H9 (cell line): ENCODE measurements at regions not wholly inside any gene's neighbourhood (a gene's known extent, or its start where the extent isn't known, plus 50 kb on each side); places are given as distances from the start of the nearest gene placed in this dataset.

ENCODE experiments used
- DNase-seq: peaks from one replicate; pipeline ENCODE4 v3.0.0-alpha.2; 2017
- H2AFZ ChIP-seq: one replicate; pipeline ENCODE4 v1.6.1; 2013; ENCODE audit warnings: mild to moderate bottlenecking, low read length, control low read depth, moderate library complexity
- H2AK5ac ChIP-seq: 2 replicates; pipeline ENCODE4 v1.6.1; 2013; ENCODE audit warnings: low read length, control low read depth, mixed read lengths; ENCODE audit not compliant: insufficient read length
- H2BK120ac ChIP-seq: one replicate; pipeline ENCODE4 v1.6.1; 2013; ENCODE audit warnings: low read depth, mild to moderate bottlenecking, low read length, control low read depth, inconsistent platforms; ENCODE audit not compliant: poor library complexity, severe bottlenecking
- H2BK12ac ChIP-seq: 2 replicates; pipeline ENCODE4 v1.6.1; 2013; ENCODE audit warnings: low read length, control low read depth, mixed read lengths, low read depth; ENCODE audit not compliant: insufficient read length
- H2BK15ac ChIP-seq: 2 replicates; pipeline ENCODE4 v1.6.1; 2013; ENCODE audit warnings: low read depth, low read length, control low read depth
- H2BK20ac ChIP-seq: one replicate; pipeline ENCODE4 v1.6.1; 2013; ENCODE audit warnings: low read depth, mild to moderate bottlenecking, low read length, control low read depth, inconsistent platforms; ENCODE audit not compliant: poor library complexity, severe bottlenecking
- H2BK5ac ChIP-seq: 2 replicates; pipeline ENCODE4 v1.6.1; 2013; ENCODE audit warnings: low read length, control low read depth, mixed read lengths; ENCODE audit not compliant: insufficient read length
- H3K14ac ChIP-seq: 2 replicates; pipeline ENCODE4 v1.6.1; 2013; ENCODE audit warnings: low read length, control low read depth; ENCODE audit not compliant: insufficient read depth
- H3K18ac ChIP-seq: 2 replicates; pipeline ENCODE4 v1.6.1; 2013; ENCODE audit warnings: low read depth, mild to moderate bottlenecking, mixed read lengths, low read length, control low read depth; ENCODE audit not compliant: insufficient read length
- H3K23ac ChIP-seq: 2 replicates; pipeline ENCODE4 v1.6.1; 2013; ENCODE audit warnings: low read length, control low read depth, mixed read lengths, low read depth; ENCODE audit not compliant: insufficient read length
- H3K23me2 ChIP-seq: 2 replicates; pipeline ENCODE4 v1.6.1; 2013; ENCODE audit warnings: low read depth, mild to moderate bottlenecking, mixed read lengths, low read length, control low read depth; ENCODE audit not compliant: insufficient read length, poor library complexity, severe bottlenecking
- H3K27ac ChIP-seq: 2 replicates; pipeline ENCODE4 v1.5.1; 2013; ENCODE audit warnings: low read length, control low read depth, mixed read lengths, low read depth; ENCODE audit not compliant: insufficient read length
- H3K27me3 ChIP-seq: 2 replicates; pipeline ENCODE4 v1.6.1; 2013; ENCODE audit warnings: low read length, control low read depth, inconsistent platforms; ENCODE audit not compliant: insufficient read depth
- H3K4ac ChIP-seq: 2 replicates; pipeline ENCODE4 v1.6.1; 2013; ENCODE audit warnings: low read depth, mild to moderate bottlenecking, control low read depth, inconsistent platforms, low read length, moderate library complexity
- H3K4me1 ChIP-seq: 2 replicates; pipeline ENCODE4 v1.6.1; 2013; ENCODE audit warnings: low read length, control low read depth, inconsistent platforms; ENCODE audit not compliant: insufficient read depth
- H3K4me2 ChIP-seq: 2 replicates; pipeline ENCODE4 v1.6.1; 2013; ENCODE audit warnings: low read length, control low read depth, mixed read lengths; ENCODE audit not compliant: insufficient read length, insufficient read depth
- H3K56ac ChIP-seq: 2 replicates; pipeline ENCODE4 v1.6.1; 2013; ENCODE audit warnings: low read depth, mild to moderate bottlenecking, mixed read lengths, low read length, control low read depth; ENCODE audit not compliant: insufficient read length
- H3K79me1 ChIP-seq: 2 replicates; pipeline ENCODE4 v1.6.1; 2013; ENCODE audit warnings: low read depth, mild to moderate bottlenecking, moderate library complexity, low read length, control low read depth, inconsistent platforms; ENCODE audit not compliant: insufficient read depth, poor library complexity, severe bottlenecking
- H3K79me2 ChIP-seq: 2 replicates; pipeline ENCODE4 v1.6.1; 2013; ENCODE audit warnings: low read length, control low read depth, inconsistent platforms; ENCODE audit not compliant: insufficient read depth
- H3K9ac ChIP-seq: 2 replicates; pipeline ENCODE4 v1.6.1; 2013; ENCODE audit warnings: low read length, control low read depth, mixed read lengths; ENCODE audit not compliant: insufficient read length; ENCODE audit errors: extremely low read depth
- H3K9me3 ChIP-seq: one replicate; pipeline ENCODE4 v1.6.1; 2013; ENCODE audit warnings: low read depth, low read length, inconsistent platforms; ENCODE audit not compliant: control insufficient read depth
- H3T11ph ChIP-seq: one replicate; pipeline ENCODE4 v1.6.1; 2013; ENCODE audit warnings: mild to moderate bottlenecking, low read length, control low read depth, inconsistent platforms
- H4K20me1 ChIP-seq: one replicate; pipeline ENCODE4 v1.6.1; 2013; ENCODE audit not compliant: control insufficient read depth, insufficient read length, insufficient read depth
- H4K5ac ChIP-seq: 2 replicates; pipeline ENCODE4 v1.6.1; 2013; ENCODE audit warnings: low read depth, mild to moderate bottlenecking, mixed read lengths, low read length, control low read depth; ENCODE audit not compliant: insufficient read length
- H4K8ac ChIP-seq: replicated peaks from 2 replicates; pipeline ENCODE4 v1.6.1; 2013; ENCODE audit warnings: low read length, control low read depth, mixed read lengths, low read depth; ENCODE audit not compliant: insufficient read length
- H4K91ac ChIP-seq: 2 replicates; pipeline ENCODE4 v1.6.1; 2013; ENCODE audit warnings: low read depth, mild to moderate bottlenecking, moderate library complexity, mixed read lengths, low read length, control low read depth; ENCODE audit not compliant: insufficient read length
- H3K27ac Mint-ChIP-seq, 3 experiments: 2 replicates in 2 of 3; 3 replicates in 1 of 3; pipeline ENCODE4 v1.8.0; 2020 to 2021; ENCODE audit warnings: mixed read lengths in 3 of 3, mild to moderate bottlenecking in 1 of 3, moderate library complexity in 1 of 3
- H3K27me3 Mint-ChIP-seq: 2 replicates; pipeline ENCODE4 v1.8.0; 2021; ENCODE audit warnings: low read depth, mild to moderate bottlenecking, moderate library complexity, mixed read lengths
- H3K36me3 Mint-ChIP-seq, 3 experiments: 2 replicates in 2 of 3; 3 replicates in 1 of 3; pipeline ENCODE4 v1.8.0; 2020 to 2021; ENCODE audit warnings: low read depth in 3 of 3, mixed read lengths in 3 of 3; ENCODE audit not compliant: insufficient read depth in 1 of 3
- H3K4me1 Mint-ChIP-seq, 2 experiments: 2 replicates each; pipeline ENCODE4 v1.8.0; 2020; ENCODE audit warnings: mixed read lengths in 2 of 2
- H3K4me3 Mint-ChIP-seq, 2 experiments: 2 replicates in 1 of 2; 3 replicates in 1 of 2; pipeline ENCODE4 v1.8.0; 2020 to 2021; ENCODE audit warnings: mild to moderate bottlenecking in 2 of 2, mixed read lengths in 2 of 2, moderate library complexity in 1 of 2
- H3K9me3 Mint-ChIP-seq, 2 experiments: 2 replicates in 1 of 2; 3 replicates in 1 of 2; pipeline ENCODE4 v1.8.0; 2020; ENCODE audit warnings: mild to moderate bottlenecking in 2 of 2, mixed read lengths in 2 of 2, moderate library complexity in 1 of 2
- CTCF ChIP-seq: fragments of 200-600 bp; sonication (generic); conservative IDR thresholded peaks from 3 replicates; pipeline ENCODE4 v1.8.0; 2021; ENCODE audit warnings: antibody characterized with exemption, mild to moderate bottlenecking
- WGBS: extraction: QIAGEN DNeasy Blood & Tissue Kit; methylation state at CpG from one replicate; pipeline ENCODE4 v1.1.7; 2013; ENCODE audit warnings: missing lambda C conversion rate, low lambda C conversion rate, mixed read lengths; ENCODE audit not compliant: insufficient read length; ENCODE audit errors: extremely low coverage; 5-methylcytosine and 5-hydroxymethylcytosine counted together

- Histone ChIP-seq H3K14ac (no peak overlapping the region), H2BK15ac (no peak overlapping the region), H3K9me3 (no peaks in the 10 kb centered on the region), H4K5ac (no peak overlapping the region), H3K79me2 (no peaks in the 10 kb centered on the region; the same call in 1 of the 2 replicates), H2AK5ac (no peak overlapping the region), H3K9ac (no peak overlapping the region), H3K79me1 (no peaks in the 10 kb centered on the region), H3K23me2 (no peaks in the 10 kb centered on the region), H3K4me1 (no peaks in the 10 kb centered on the region), H2BK5ac (no peak overlapping the region), H4K20me1 (no peaks in the 10 kb centered on the region), H3K27ac (no peak overlapping the region), H2AFZ (no peak overlapping the region), H3T11ph (no peak overlapping the region), H4K91ac (no peak overlapping the region), H3K18ac (no peak overlapping the region), H3K56ac (no peak overlapping the region), H3K27me3 (no peaks in the 10 kb centered on the region), H3K4me2 (no peak overlapping the region), H2BK120ac (no peak overlapping the region), H3K4ac (no peak overlapping the region), H4K8ac (no peak overlapping the region), H2BK12ac (no peak overlapping the region), H2BK20ac (no peak overlapping the region), H3K23ac (no peak overlapping the region)
- no peak for TF ChIP-seq CTCF
- WGBS = no CpG with 5 or more reads among the region's 1 CpG
- H3K27ac Mint-ChIP-seq = no peak overlapping the region
- H3K4me1 Mint-ChIP-seq = no peaks in the 10 kb centered on the region
- no peaks in the 10 kb centered on the region for H3K36me3 Mint-ChIP-seq
- no peaks in the 10 kb centered on the region for H3K27me3 Mint-ChIP-seq
- H3K9me3 Mint-ChIP-seq = no peaks in the 10 kb centered on the region; a peak in 3 of 5 replicates
- H3K4me3 Mint-ChIP-seq = no peak overlapping the region
- no peak for DNase-seq
Observed at GRCh38 chr21:27248814-27249213, 281.9 kb upstream of the ADAMTS5 start.
